DOHH2 (cell line): ENCODE measurements at regions not wholly inside any gene's neighbourhood (a gene's known extent, or its start where the extent isn't known, plus 50 kb on each side); places are given as distances from the start of the nearest gene placed in this dataset.

Source experiments
- CTCF ChIP-seq: fragments of 200-600 bp; sonication (generic); IDR thresholded peaks from one replicate; pipeline ENCODE4 v1.5.1; 2014; ENCODE audit warnings: antibody characterized with exemption, mild to moderate bottlenecking, low read depth, low read length; ENCODE audit not compliant: poor library complexity, severe bottlenecking
- EZH2phosphoT487 ChIP-seq: fragments of 200-600 bp; sonication (generic); IDR thresholded peaks from 2 replicates; pipeline ENCODE4 v1.6.1; 2017; ENCODE audit warnings: borderline replicate concordance, mild to moderate bottlenecking, antibody characterized with exemption, low read length, moderate library complexity, mixed read lengths

DNA sequence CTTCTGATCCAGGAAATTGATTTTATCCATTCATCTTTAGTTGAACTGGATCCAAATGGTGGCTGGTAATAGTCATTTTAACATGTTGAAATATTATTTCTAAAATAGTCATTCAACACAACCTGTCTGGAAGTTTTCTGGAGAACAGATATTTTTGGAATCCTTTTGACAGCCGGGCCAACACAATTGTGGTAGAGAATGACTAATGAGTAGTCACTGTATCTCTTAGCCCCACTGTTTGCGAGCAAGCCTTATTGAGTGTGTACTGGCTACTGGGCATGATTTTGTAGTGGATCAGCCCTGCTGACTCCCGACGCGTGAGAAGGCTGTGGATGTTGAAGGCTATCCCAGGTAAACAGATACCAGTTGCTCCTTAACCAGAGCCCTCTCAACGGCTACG lies 383.4 kb downstream of the ZNF536 start:
- TF ChIP-seq CTCF (no peak), EZH2phosphoT487 (no peak)
